ENCODE measurements at regions not wholly inside any gene's neighbourhood (a gene's known extent, or its start where the extent isn't known, plus 50 kb on each side); places are given as distances from the start of the nearest gene placed in this dataset.

DNA sequence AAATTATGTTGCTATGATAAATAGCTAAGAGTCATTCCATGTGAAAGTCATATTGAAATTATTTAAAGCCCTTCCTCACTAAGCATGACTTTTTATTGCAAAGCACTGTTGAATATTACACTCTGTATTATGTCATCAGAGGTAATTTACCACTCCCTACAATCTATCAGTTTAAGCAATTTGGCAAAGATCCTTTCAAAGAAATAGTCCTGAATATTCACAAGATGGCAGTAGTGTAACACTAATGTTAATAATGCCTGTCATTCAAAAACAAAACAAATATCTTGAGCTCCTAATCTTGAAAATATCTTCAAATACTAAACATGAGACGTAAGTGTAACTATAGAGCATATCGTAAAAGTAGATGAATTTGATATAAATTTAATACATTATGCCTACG lies 208.6 kb upstream of the TECRL start:
- Histone ChIP-seq H3K27me3 (no peaks in the 10 kb centered on the region), H3K4me3 (no peak overlapping the region), H3K9me3 (no peaks in the 10 kb centered on the region), H3K4me1 (no peaks in the 10 kb centered on the region), H3K36me3 (no peaks in the 10 kb centered on the region), H3K27ac (no peak overlapping the region)
- intact Hi-C loops (cut with DNase I) = no loop called here
- DNase-seq (no peak), ATAC-seq (no peak)
- WGBS (ENCODE audit: insufficient coverage, low coverage, low lambda C conversion rate, missing lambda C conversion rate) = 39% methylated on average over 3 of the region's 3 CpGs
- TF ChIP-seq, protein P1, sequence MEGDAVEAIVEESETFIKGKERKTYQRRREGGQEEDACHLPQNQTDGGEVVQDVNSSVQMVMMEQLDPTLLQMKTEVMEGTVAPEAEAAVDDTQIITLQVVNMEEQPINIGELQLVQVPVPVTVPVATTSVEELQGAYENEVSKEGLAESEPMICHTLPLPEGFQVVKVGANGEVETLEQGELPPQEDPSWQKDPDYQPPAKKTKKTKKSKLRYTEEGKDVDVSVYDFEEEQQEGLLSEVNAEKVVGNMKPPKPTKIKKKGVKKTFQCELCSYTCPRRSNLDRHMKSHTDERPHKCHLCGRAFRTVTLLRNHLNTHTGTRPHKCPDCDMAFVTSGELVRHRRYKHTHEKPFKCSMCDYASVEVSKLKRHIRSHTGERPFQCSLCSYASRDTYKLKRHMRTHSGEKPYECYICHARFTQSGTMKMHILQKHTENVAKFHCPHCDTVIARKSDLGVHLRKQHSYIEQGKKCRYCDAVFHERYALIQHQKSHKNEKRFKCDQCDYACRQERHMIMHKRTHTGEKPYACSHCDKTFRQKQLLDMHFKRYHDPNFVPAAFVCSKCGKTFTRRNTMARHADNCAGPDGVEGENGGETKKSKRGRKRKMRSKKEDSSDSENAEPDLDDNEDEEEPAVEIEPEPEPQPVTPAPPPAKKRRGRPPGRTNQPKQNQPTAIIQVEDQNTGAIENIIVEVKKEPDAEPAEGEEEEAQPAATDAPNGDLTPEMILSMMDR (IDR thresholded peaks at IDR 0.05) = no peak
- no peak for TF ChIP-seq POLR2A (IDR thresholded peaks at IDR 0.05)

GRCh38 chr4:64614276-64614675 lies 205.0 kb upstream of the TECRL start:
- intact Hi-C loops (cut with DNase I) = no loop called here
- ATAC-seq (no peak), DNase-seq (no peak)
- Histone ChIP-seq H3K27ac (no peak overlapping the region), H3K27me3 (no peaks in the 10 kb centered on the region), H3K36me3 (no peaks in the 10 kb centered on the region), H3K9me3 (no peaks in the 10 kb centered on the region), H3K4me3 (no peak overlapping the region), H3K4me1 (no peaks in the 10 kb centered on the region)
- WGBS (ENCODE audit: insufficient coverage, low coverage, low lambda C conversion rate, missing lambda C conversion rate) = 45% methylated on average over 4 of the region's 4 CpGs
- TF ChIP-seq, protein P1 (IDR thresholded peaks at IDR 0.05) = no peak
- no peak for TF ChIP-seq POLR2A (IDR thresholded peaks at IDR 0.05)

- intact Hi-C loops (cut with DNase I) = no loop called here
- 29% methylated on average over 2 of the region's 2 CpGs for WGBS (ENCODE audit: insufficient coverage, low coverage, low lambda C conversion rate, missing lambda C conversion rate)
Measured at GRCh38 chr4:64613046-64613445, 203.8 kb upstream of the TECRL start.

GRCh38 chr4:64598066-64598465 lies 188.8 kb upstream of the TECRL start:
- intact Hi-C loops (cut with DNase I) = no loop called here
- Histone ChIP-seq H3K9me3 (no peaks in the 10 kb centered on the region), H3K4me3 (no peak overlapping the region), H3K36me3 (no peaks in the 10 kb centered on the region), H3K4me1 (no peaks in the 10 kb centered on the region), H3K27ac (no peak overlapping the region), H3K27me3 (no peaks in the 10 kb centered on the region)
- 48% methylated on average over 1 of the region's 1 CpG for WGBS (ENCODE audit: insufficient coverage, low coverage, low lambda C conversion rate, missing lambda C conversion rate)
- DNase-seq = no peak
- ATAC-seq = no peak
- TF ChIP-seq, protein P1 (IDR thresholded peaks at IDR 0.05) = no peak
- TF ChIP-seq POLR2A (IDR thresholded peaks at IDR 0.05) = no peak

More at GRCh38 chr4:64613046-64613445, 203.8 kb upstream of the TECRL start:
- Histone ChIP-seq H3K9me3 (no peaks in the 10 kb centered on the region), H3K27ac (no peak overlapping the region), H3K4me1 (no peaks in the 10 kb centered on the region), H3K36me3 (no peaks in the 10 kb centered on the region), H3K4me3 (no peak overlapping the region), H3K27me3 (no peaks in the 10 kb centered on the region)
- ATAC-seq (no peak), DNase-seq (no peak)
- no peak for TF ChIP-seq POLR2A (IDR thresholded peaks at IDR 0.05)
- TF ChIP-seq, protein P1 (IDR thresholded peaks at IDR 0.05) = no peak

DNA sequence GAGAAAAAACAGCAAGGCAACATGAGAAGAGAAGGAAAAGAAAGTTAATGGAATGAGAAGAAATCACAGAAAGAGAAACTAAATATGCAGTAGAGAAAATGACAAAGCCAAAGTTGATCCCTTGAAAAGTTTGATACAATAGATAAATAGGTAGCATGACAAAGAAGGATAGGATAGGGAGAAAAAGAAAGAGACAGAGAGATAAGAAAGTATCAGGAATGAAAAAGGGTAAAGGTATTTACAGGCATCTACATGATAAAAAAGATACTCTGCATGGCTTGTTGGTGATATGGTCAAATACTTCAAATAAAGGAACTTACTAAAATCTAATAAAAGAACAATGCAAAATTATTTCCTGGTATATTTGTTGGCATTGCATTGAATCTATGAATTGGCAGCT lies 185.5 kb upstream of the TECRL start:
- DNase-seq = no peak
- no peaks in the 10 kb centered on the region for H3K36me3 ChIP-seq
- H3K27ac ChIP-seq = no peak overlapping the region
- no peak for ATAC-seq
- no peaks in the 10 kb centered on the region for H3K4me1 ChIP-seq
- H3K4me3 ChIP-seq = no peak overlapping the region
- intact Hi-C loops (cut with DNase I) = no loop called here
- H3K27me3 ChIP-seq = no peaks in the 10 kb centered on the region
- TF ChIP-seq POLR2A (IDR thresholded peaks at IDR 0.05) = no peak
- TF ChIP-seq, protein P1 (IDR thresholded peaks at IDR 0.05) = no peak
- H3K9me3 ChIP-seq = no peaks in the 10 kb centered on the region

Measured in right lobe of liver (tissue), 6 donors.